ENCODE measurements at regions not wholly inside any gene's neighbourhood (a gene's known extent, or its start where the extent isn't known, plus 50 kb on each side); places are given as distances from the start of the nearest gene placed in this dataset.

GRCh38 chr16:54366943-54367342 lies 80.4 kb upstream of the IRX3 start:
- TF ChIP-seq CTCF (conservative IDR thresholded peaks at IDR 0.05; ENCODE audit: low read length): no peak
- no peak for DNase-seq (ENCODE audit: low read depth)
- no peak overlapping the region for H3K4me3 ChIP-seq (ENCODE audit: low read length)

GRCh38 chr16:54365990-54366634 lies 79.5 kb upstream of the IRX3 start:
- DNase-seq (ENCODE audit: low read depth): no peak
- H3K4me3 ChIP-seq (ENCODE audit: low read length): no peak overlapping the region
- TF ChIP-seq CTCF (conservative IDR thresholded peaks at IDR 0.05; ENCODE audit: low read length): no peak

GRCh38 chr16:54363766-54364165 lies 77.2 kb upstream of the IRX3 start:
- H3K4me3 ChIP-seq (ENCODE audit: low read length): no peak overlapping the region
- no peak for TF ChIP-seq CTCF (conservative IDR thresholded peaks at IDR 0.05; ENCODE audit: low read length)
- DNase-seq (ENCODE audit: low read depth): no peak

GRCh38 chr16:54362591-54363206 lies 76.1 kb upstream of the IRX3 start:
- TF ChIP-seq CTCF (conservative IDR thresholded peaks at IDR 0.05; ENCODE audit: low read length): no peak
- DNase-seq (ENCODE audit: low read depth): no peak
- H3K4me3 ChIP-seq (ENCODE audit: low read length): no peak overlapping the region

- DNase-seq (ENCODE audit: low read depth): no peak
- TF ChIP-seq CTCF (conservative IDR thresholded peaks at IDR 0.05; ENCODE audit: low read length): no peak
- no peak overlapping the region for H3K4me3 ChIP-seq (ENCODE audit: low read length)
Measured at GRCh38 chr16:54361246-54361645, 74.7 kb upstream of the IRX3 start.

- TF ChIP-seq CTCF (conservative IDR thresholded peaks at IDR 0.05; ENCODE audit: low read length): no peak
- DNase-seq (ENCODE audit: low read depth): no peak
- no peak overlapping the region for H3K4me3 ChIP-seq (ENCODE audit: low read length)
Measured at GRCh38 chr16:54360681-54361080, 74.1 kb upstream of the IRX3 start.

GRCh38 chr16:54359555-54359954 lies 73.0 kb upstream of the IRX3 start:
- H3K4me3 ChIP-seq (ENCODE audit: low read length): no peak overlapping the region
- TF ChIP-seq CTCF (conservative IDR thresholded peaks at IDR 0.05; ENCODE audit: low read length): no peak
- DNase-seq (ENCODE audit: low read depth): no peak
